CD4-positive, CD25-positive, alpha-beta regulatory T cell (primary cell): ENCODE measurements at regions not wholly inside any gene's neighbourhood (a gene's known extent, or its start where the extent isn't known, plus 50 kb on each side); places are given as distances from the start of the nearest gene placed in this dataset.
"Not testable (repeated sequence)": the region's sequence is repeated elsewhere in the genome, so short reads cannot be mapped to it uniquely, and the experiment has no call there.

Experiments
- ATAC-seq, 2 donors: fragments of 150-1000 bp; cut with Tn5 transposase; one replicate each; pipeline ENCODE4 v1.10.0; 2021; ENCODE audit warnings: low read depth in 2 of 2, moderate number of reproducible peaks in 2 of 2, moderate library complexity in 1 of 2
- DNase-seq, 3 donors: peaks; one replicate each; pipeline versions ENCODE4 v3.0.0 to v3.0.0-alpha.2; 2012 to 2022; ENCODE audit warnings: mixed read lengths in 1 of 3
- H3K27ac ChIP-seq: one replicate; pipeline ENCODE4 v1.7.0; 2013; ENCODE audit warnings: mild to moderate bottlenecking, low read length; ENCODE audit not compliant: insufficient read depth, poor library complexity, severe bottlenecking
- H3K27me3 ChIP-seq: one replicate; pipeline ENCODE4 v1.7.0; 2013; ENCODE audit warnings: low read length; ENCODE audit not compliant: control insufficient read depth, insufficient read depth
- H3K36me3 ChIP-seq: one replicate; pipeline ENCODE4 v1.7.0; 2013; ENCODE audit warnings: mild to moderate bottlenecking, low read length, moderate library complexity; ENCODE audit not compliant: control insufficient read depth, insufficient read depth
- H3K4me1 ChIP-seq: 2 replicates; pipeline ENCODE4 v1.7.0; 2013; ENCODE audit warnings: mild to moderate bottlenecking, low read length; ENCODE audit not compliant: insufficient read depth, control insufficient read depth, poor library complexity, severe bottlenecking
- H3K4me3 ChIP-seq: one replicate; pipeline ENCODE4 v1.7.0; 2013; ENCODE audit warnings: low read depth, mild to moderate bottlenecking, low read length, moderate library complexity
- H3K9me3 ChIP-seq, 2 experiments: 1 replicate in 1 of 2; 2 replicates in 1 of 2; pipeline ENCODE4 v1.7.0; 2013; ENCODE audit warnings: low read length in 2 of 2, mild to moderate bottlenecking in 1 of 2, moderate library complexity in 1 of 2; ENCODE audit not compliant: control insufficient read depth in 2 of 2
- H3K27ac Mint-ChIP-seq, 3 donors: one replicate each; pipeline ENCODE4 v1.8.0; 2020 to 2022; ENCODE audit warnings: mild to moderate bottlenecking in 3 of 3, mixed read lengths in 3 of 3, moderate library complexity in 2 of 3
- H3K27me3 Mint-ChIP-seq: one replicate; pipeline ENCODE4 v1.8.0; 2022; ENCODE audit warnings: mild to moderate bottlenecking, mixed read lengths
- H3K36me3 Mint-ChIP-seq: one replicate; pipeline ENCODE4 v1.8.0; 2020; ENCODE audit warnings: mixed read lengths
- H3K4me1 Mint-ChIP-seq, 4 donors: one replicate each; pipeline ENCODE4 v1.8.0; 2020 to 2022; ENCODE audit warnings: mixed read lengths in 4 of 4, mild to moderate bottlenecking in 1 of 4
- H3K4me3 Mint-ChIP-seq, 4 donors: one replicate each; pipeline ENCODE4 v1.8.0; 2020 to 2022; ENCODE audit warnings: mild to moderate bottlenecking in 4 of 4, mixed read lengths in 4 of 4, moderate library complexity in 3 of 4
- H3K9me3 Mint-ChIP-seq, 7 donors: one replicate each; pipeline ENCODE4 v1.8.0; 2020 to 2022; ENCODE audit warnings: mixed read lengths in 7 of 7, mild to moderate bottlenecking in 3 of 7, moderate library complexity in 2 of 7

DNA sequence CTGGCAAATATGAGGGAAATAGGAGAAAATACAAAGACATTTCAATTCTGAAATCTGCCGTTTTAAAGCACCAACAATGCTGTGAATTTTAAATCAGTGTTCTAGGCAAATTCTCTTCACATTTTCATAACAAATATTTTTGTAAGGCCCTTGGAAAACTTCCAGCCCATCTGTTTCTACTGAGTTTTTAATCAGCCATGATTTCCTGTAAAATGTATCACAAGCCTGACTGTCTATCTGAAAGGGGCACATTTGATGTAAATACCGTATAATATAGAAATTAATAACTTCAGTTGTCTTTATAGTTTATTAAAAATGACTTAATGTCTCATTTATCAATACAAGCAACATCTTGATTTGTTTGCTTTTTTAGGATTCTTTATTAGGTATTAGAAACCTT, 454.7 kb downstream of the PYDC2 start:
- no peak overlapping the region for H3K27ac Mint-ChIP-seq

DNA sequence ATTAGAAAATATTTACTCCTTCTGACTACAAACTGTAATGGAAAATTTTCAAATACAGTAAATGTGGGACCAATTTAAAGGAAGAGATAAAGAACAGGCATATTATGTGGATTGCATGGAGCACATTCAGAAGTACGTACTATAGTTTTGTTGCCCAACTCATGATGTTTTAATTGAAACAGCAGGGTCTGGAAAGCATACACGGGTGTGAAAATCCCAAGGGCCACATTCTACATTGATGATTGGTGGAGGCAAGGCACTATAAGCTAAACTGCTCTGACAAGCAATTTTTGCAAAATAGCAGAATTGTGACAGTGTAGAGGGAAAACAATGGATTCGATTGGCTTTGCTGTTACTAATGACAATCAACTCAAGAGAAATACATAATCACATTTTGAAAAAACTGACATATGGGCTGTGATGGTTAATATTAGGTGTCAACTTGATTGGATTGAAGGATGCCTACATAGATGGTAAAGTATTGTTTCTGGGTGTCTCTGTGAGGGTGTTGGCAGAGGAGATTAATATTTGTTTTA, 458.6 kb downstream of the PYDC2 start:
- H3K4me3 ChIP-seq: no peak overlapping the region
- H3K4me3 Mint-ChIP-seq: no peak overlapping the region
- DNase-seq (no peak), ATAC-seq (no peak)
- no peaks in the 10 kb centered on the region for H3K4me1 Mint-ChIP-seq
- peaks cover 5 to 27% (median 6%) of the 10 kb centered on the region in 7 donors for H3K9me3 Mint-ChIP-seq
- H3K9me3 ChIP-seq: peaks cover 0 to 7% of the 10 kb centered on the region in 2 experiments
- H3K36me3 Mint-ChIP-seq: no peaks in the 10 kb centered on the region
- no peak overlapping the region for H3K27ac ChIP-seq
- H3K27ac Mint-ChIP-seq: no peak overlapping the region
- H3K4me1 ChIP-seq: no peaks in the 10 kb centered on the region
- H3K27me3 Mint-ChIP-seq: no peaks in the 10 kb centered on the region
- H3K27me3 ChIP-seq: no peaks in the 10 kb centered on the region
- no peaks in the 10 kb centered on the region for H3K36me3 ChIP-seq

More for the DNA sequence above, 454.7 kb downstream of the PYDC2 start:
- Histone ChIP-seq H3K36me3 (no peaks in the 10 kb centered on the region), H3K27me3 (no peaks in the 10 kb centered on the region), H3K4me1 (no peaks in the 10 kb centered on the region), H3K27ac (no peak overlapping the region), H3K4me3 (no peak overlapping the region), H3K9me3 (peaks cover 0 to 3% of the 10 kb centered on the region in 2 experiments)
- Mint-ChIP-seq H3K27me3 (no peaks in the 10 kb centered on the region), H3K4me1 (no peaks in the 10 kb centered on the region), H3K36me3 (no peaks in the 10 kb centered on the region), H3K9me3 (peaks cover 2 to 35% (median 9%) of the 10 kb centered on the region in 7 donors), H3K4me3 (no peak overlapping the region)
- no peak for ATAC-seq
- DNase-seq: no peak

DNA sequence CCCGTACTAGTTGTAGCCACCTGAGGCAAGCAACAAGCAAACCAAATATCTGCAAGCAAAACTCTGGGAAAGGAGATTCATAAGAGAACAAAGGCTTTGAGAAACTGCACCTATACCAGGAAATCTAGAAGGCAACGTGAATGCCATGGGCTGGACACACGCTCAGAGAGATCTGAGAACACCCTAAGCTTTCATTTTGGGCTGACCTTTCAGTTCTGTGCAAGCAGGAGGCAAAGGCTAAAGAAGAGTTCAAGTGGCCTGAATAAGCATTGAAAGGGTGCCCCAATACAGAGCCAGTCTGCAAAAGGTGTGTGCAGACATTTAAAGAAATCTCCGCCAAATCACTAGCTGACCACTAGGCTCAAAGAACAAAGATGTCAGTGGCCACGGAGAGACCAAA, 461.6 kb downstream of the PYDC2 start:
- H3K4me1 Mint-ChIP-seq: no peaks in the 10 kb centered on the region
- H3K27me3 Mint-ChIP-seq: no peaks in the 10 kb centered on the region

DNA sequence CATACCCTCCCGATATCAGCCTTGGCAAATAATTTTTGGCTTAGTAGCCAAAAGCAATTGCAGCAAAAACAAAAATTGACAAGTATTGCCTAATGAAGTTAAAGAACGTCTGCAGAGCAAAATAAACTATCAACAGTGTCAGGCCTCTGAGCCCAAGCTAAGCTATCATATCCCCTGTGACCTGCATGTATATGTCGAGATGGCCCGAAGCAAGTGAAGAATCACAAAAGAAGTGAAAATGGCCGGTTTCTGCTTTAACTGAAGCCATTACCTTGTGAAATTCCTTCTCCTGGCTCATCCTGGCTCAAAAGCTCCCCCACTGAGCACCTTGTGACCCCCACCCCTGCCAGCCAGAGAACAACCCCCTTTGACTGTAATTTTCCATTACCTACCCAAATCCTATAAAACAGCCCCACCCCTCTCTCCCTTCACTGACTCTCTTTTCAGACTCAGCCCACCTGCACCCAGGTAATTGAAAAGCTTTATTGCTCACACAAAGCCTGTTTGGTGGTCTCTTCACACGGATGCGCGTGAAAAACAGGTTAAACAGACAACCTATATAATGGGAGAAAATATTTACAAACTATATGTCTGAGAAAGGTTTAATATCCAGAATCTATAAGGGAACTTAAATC, 466.3 kb downstream of the PYDC2 start:
- H3K27ac Mint-ChIP-seq, H3K27ac ChIP-seq, H3K4me3 ChIP-seq, H3K27me3 ChIP-seq, H3K4me3 Mint-ChIP-seq, H3K4me1 Mint-ChIP-seq, DNase-seq, H3K9me3 ChIP-seq, ATAC-seq, H3K27me3 Mint-ChIP-seq, H3K4me1 ChIP-seq, H3K36me3 ChIP-seq, H3K36me3 Mint-ChIP-seq: not testable (repeated sequence)
- peaks cover 3 to 17% (median 5%) of the 10 kb centered on the region in 7 donors for H3K9me3 Mint-ChIP-seq

More for the DNA sequence above, 461.6 kb downstream of the PYDC2 start:
- peaks cover 4 to 32% (median 9%) of the 10 kb centered on the region in 7 donors for H3K9me3 Mint-ChIP-seq
- ATAC-seq (no peak), DNase-seq (no peak)
- Histone ChIP-seq H3K27me3 (no peaks in the 10 kb centered on the region), H3K36me3 (no peaks in the 10 kb centered on the region), H3K4me3 (no peak overlapping the region), H3K27ac (no peak overlapping the region), H3K4me1 (no peaks in the 10 kb centered on the region), H3K9me3 (peaks cover 0 to 4% of the 10 kb centered on the region in 2 experiments)
- H3K27ac Mint-ChIP-seq: no peak overlapping the region
- H3K4me3 Mint-ChIP-seq: no peak overlapping the region
- no peaks in the 10 kb centered on the region for H3K36me3 Mint-ChIP-seq

DNA sequence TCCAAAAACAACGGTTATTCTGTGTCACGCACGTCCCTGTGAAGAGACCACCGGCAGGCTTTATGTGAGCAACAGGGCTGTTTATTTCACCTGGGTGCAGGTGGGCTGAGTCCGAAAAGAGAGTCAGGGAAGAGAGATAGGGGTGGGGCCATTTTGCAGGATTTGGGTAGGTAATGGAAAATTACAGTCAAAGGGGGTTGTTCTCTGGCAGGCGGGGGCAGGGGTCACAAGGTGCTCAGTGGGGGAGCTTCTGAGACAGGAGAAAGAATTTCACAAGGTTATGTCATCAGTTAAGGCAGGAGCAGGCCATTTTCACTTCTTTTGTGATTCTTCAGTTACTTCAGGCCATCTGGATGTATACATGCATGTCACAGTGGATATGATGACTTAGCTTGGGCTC, 467.0 kb downstream of the PYDC2 start:
- H3K27ac Mint-ChIP-seq, H3K4me1 Mint-ChIP-seq: not testable (repeated sequence)

DNA sequence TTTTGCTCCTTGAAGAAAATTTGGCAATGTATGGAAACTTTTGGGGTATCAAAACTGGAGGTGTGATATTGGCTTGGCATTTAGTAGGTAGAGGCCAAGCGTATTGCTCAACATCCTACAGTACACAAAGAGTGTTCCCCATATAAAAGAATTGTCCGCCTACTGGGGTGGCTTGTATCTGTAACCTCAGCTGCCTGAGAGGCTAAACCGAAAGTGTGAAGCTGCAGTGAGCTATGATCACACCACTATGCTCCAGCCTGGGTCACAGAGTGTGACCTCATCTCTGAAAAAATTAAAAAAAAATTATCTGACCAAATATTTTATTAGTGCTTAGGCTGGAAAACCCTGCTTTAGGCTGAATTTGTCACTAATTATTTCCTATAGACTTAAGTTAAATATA, 483.9 kb downstream of the PYDC2 start:
- Mint-ChIP-seq H3K9me3 (peaks cover 0 to 11% (median 0%) of the 10 kb centered on the region in 7 donors), H3K27ac (no peak overlapping the region), H3K4me1 (no peaks in the 10 kb centered on the region), H3K36me3 (no peaks in the 10 kb centered on the region), H3K27me3 (no peaks in the 10 kb centered on the region), H3K4me3 (no peak overlapping the region)
- no peak overlapping the region for H3K4me3 ChIP-seq
- DNase-seq (no peak), ATAC-seq (no peak)
- no peak overlapping the region for H3K27ac ChIP-seq
- no peaks in the 10 kb centered on the region for H3K27me3 ChIP-seq
- no peaks in the 10 kb centered on the region for H3K36me3 ChIP-seq
- peaks cover 0 to 1% of the 10 kb centered on the region in 2 experiments for H3K9me3 ChIP-seq
- no peaks in the 10 kb centered on the region for H3K4me1 ChIP-seq

More for the DNA sequence above, 467.0 kb downstream of the PYDC2 start:
- H3K4me1 ChIP-seq, H3K27ac ChIP-seq, ATAC-seq, H3K27me3 Mint-ChIP-seq, H3K9me3 ChIP-seq, H3K27me3 ChIP-seq, H3K36me3 ChIP-seq, H3K4me3 Mint-ChIP-seq, H3K4me3 ChIP-seq, DNase-seq, H3K36me3 Mint-ChIP-seq: not testable (repeated sequence)
- peaks cover 3 to 17% (median 5%) of the 10 kb centered on the region in 7 donors for H3K9me3 Mint-ChIP-seq

DNA sequence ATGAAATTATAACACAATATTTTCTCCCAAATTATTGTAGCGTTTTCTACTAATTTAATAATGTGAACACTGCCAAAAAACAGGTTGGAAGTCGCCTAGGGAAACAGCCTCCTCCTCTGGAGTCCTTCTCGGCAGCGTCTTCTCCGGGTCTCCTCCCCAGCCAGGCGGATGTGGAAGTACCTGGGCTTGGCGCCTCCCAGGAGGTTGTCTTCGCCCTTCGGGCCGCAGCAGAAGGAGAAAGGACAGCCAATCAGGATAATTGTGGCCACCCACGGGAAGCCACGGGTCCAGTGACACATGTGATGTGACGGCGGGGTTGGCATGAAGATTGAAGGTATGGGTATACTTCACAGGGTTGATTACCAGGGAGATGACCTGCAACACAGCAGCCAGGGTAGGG, 491.2 kb downstream of the PYDC2 start:
- Mint-ChIP-seq H3K27ac (no peak overlapping the region), H3K4me3 (no peak overlapping the region), H3K27me3 (no peaks in the 10 kb centered on the region), H3K4me1 (no peaks in the 10 kb centered on the region), H3K36me3 (no peaks in the 10 kb centered on the region), H3K9me3 (peaks cover 0 to 8% (median 3%) of the 10 kb centered on the region in 7 donors)
- Histone ChIP-seq H3K27ac (no peak overlapping the region), H3K9me3 (no peaks in the 10 kb centered on the region), H3K4me3 (no peak overlapping the region), H3K27me3 (no peaks in the 10 kb centered on the region), H3K36me3 (no peaks in the 10 kb centered on the region), H3K4me1 (no peaks in the 10 kb centered on the region)
- ATAC-seq (no peak), DNase-seq (no peak)

DNA sequence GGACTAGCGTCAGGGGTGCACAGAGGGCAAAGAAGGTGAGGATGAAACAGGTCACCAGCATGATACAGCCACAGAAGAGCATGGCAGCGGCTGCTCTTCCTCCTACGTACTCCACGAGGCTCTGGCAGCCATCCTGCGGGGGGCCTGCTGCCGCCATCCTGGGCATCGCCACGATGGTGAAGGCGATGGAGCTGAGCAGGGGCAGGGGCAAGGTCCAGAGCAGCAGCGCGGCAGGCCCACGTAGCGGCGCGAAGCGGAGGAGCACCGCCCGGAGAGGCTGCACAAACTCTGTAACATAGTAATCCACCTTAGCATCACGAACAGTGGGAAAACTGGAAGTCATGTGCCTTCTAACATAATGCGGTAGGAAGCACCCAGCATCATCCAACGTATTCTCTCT, 491.6 kb downstream of the PYDC2 start:
- ATAC-seq (no peak), DNase-seq (no peak)
- Mint-ChIP-seq H3K4me3 (no peak overlapping the region), H3K27me3 (no peaks in the 10 kb centered on the region), H3K4me1 (no peaks in the 10 kb centered on the region), H3K36me3 (no peaks in the 10 kb centered on the region), H3K27ac (no peak overlapping the region), H3K9me3 (peaks cover 0 to 6% (median 3%) of the 10 kb centered on the region in 7 donors)
- H3K27me3 ChIP-seq: no peaks in the 10 kb centered on the region
- no peak overlapping the region for H3K4me3 ChIP-seq
- H3K4me1 ChIP-seq: no peaks in the 10 kb centered on the region
- H3K9me3 ChIP-seq: no peaks in the 10 kb centered on the region
- H3K27ac ChIP-seq: no peak overlapping the region
- H3K36me3 ChIP-seq: no peaks in the 10 kb centered on the region
